ENCODE measurements at regions not wholly inside any gene's neighbourhood (a gene's known extent, or its start where the extent isn't known, plus 50 kb on each side); places are given as distances from the start of the nearest gene placed in this dataset.

DNA sequence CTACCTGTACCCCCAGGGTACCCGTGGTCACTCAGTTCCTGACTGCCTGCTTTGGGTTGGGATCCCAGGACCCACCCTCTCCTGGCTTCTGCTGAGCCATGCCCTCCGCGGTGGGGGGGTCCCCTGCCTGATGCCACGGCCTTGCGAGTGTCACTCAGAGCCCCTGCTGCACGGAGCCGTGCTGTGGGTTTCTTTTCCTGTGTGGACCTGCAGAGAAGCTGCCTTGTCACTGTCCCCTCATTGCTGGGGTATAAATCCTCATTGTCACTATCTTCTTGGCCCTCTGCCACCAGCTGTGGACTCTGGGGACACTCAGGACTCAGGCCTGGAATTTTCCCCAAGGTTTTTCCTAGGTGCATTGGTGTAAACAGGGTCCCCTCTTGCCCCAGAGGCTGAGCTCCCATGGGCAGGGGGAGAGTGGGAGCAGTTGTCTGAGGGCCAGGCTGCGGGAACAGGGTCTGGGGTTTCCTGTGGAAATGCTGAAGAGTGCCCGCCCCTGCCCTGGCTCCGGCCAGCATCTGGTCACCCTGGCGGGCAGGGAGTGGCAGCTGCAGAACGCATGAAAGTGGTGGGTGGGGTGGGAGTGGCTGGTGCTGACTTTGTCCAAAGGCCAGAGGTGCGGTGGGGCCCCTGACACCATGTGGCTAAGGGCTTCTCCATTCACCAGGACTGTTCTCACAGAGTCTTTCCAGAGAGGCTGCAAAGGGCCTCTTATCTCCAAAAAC is 191.7 kb downstream of the GOLGA6L6 start:
- TF ChIP-seq GATA2 (IDR thresholded peaks at IDR 0.05; ENCODE audit: low read depth, low read length) = no peak
- TF ChIP-seq GATA3 (IDR thresholded peaks at IDR 0.05; ENCODE audit: low read depth, low read length) = no peak
